GM23338 (cell line): ENCODE measurements at regions not wholly inside any gene's neighbourhood (a gene's known extent, or its start where the extent isn't known, plus 50 kb on each side); places are given as distances from the start of the nearest gene placed in this dataset.

ENCODE experiments used
- ATAC-seq: fragments of 200-7000 bp; cut with Tn5 transposase; 3 replicates; pipeline ENCODE4 v1.9.1; 2020
- DNase-seq: peaks from one replicate; pipeline ENCODE4 v3.0.0-alpha.2; 2015; ENCODE audit warnings: low spot score
- H2AFZ ChIP-seq: fragments of 200-600 bp; sonication (generic); 2 replicates; pipeline ENCODE4 v1.8.0; 2016; ENCODE audit warnings: antibody characterized with exemption, mild to moderate bottlenecking, moderate library complexity
- H3F3A ChIP-seq: fragments of 200-600 bp; sonication (generic); replicated peaks from 2 replicates; pipeline ENCODE4 v1.8.0; 2017; ENCODE audit warnings: antibody characterized with exemption, mixed run types, low read depth
- H3K27ac ChIP-seq: fragments of 200-600 bp; sonication (generic); 2 replicates; pipeline ENCODE4 v1.6.1; 2016; ENCODE audit warnings: low read depth
- H3K27me3 ChIP-seq: fragments of 200-600 bp; sonication (generic); 2 replicates; pipeline ENCODE4 v1.8.0; 2016; ENCODE audit warnings: mild to moderate bottlenecking, mixed run types, moderate library complexity; ENCODE audit not compliant: insufficient read depth
- H3K36me3 ChIP-seq: fragments of 200-600 bp; sonication (generic); 2 replicates; pipeline ENCODE4 v1.8.0; 2016; ENCODE audit warnings: mild to moderate bottlenecking; ENCODE audit not compliant: insufficient read depth
- H3K4me1 ChIP-seq: fragments of 200-600 bp; sonication (generic); 2 replicates; pipeline ENCODE4 v1.8.0; 2016; ENCODE audit warnings: mild to moderate bottlenecking, moderate library complexity; ENCODE audit not compliant: insufficient read depth
- H3K4me2 ChIP-seq: fragments of 200-600 bp; sonication (generic); 2 replicates; pipeline ENCODE4 v1.7.1; 2017; ENCODE audit warnings: mixed run types
- H3K4me3 ChIP-seq: fragments of 200-600 bp; sonication (generic); 2 replicates; pipeline ENCODE4 v1.6.1; 2016; ENCODE audit warnings: mixed run types
- H3K79me2 ChIP-seq: fragments of 200-600 bp; sonication (generic); replicated peaks from 2 replicates; pipeline ENCODE4 v1.8.0; 2017; ENCODE audit warnings: mild to moderate bottlenecking; ENCODE audit not compliant: insufficient read depth
- H3K9me2 ChIP-seq: fragments of 200-600 bp; sonication (generic); 2 replicates; pipeline ENCODE4 v1.8.0; 2017; ENCODE audit not compliant: insufficient read depth
- H4K20me1 ChIP-seq: fragments of 200-600 bp; sonication (generic); replicated peaks from 2 replicates; pipeline ENCODE4 v1.8.0; 2017; ENCODE audit warnings: mild to moderate bottlenecking; ENCODE audit not compliant: insufficient read depth
- H3K27ac Mint-ChIP-seq: 2 replicates; pipeline ENCODE4 v1.8.0; 2020; ENCODE audit warnings: inconsistent platforms, mild to moderate bottlenecking, moderate library complexity, mixed read lengths
- H3K27me3 Mint-ChIP-seq: 3 replicates; pipeline ENCODE4 v1.8.0; 2022; ENCODE audit warnings: low read depth, mild to moderate bottlenecking, moderate library complexity, mixed read lengths, inconsistent platforms; ENCODE audit not compliant: insufficient read depth, poor library complexity
- H3K36me3 Mint-ChIP-seq: 3 replicates; pipeline ENCODE4 v1.8.0; 2021; ENCODE audit warnings: low read depth, mild to moderate bottlenecking, inconsistent platforms, moderate library complexity, mixed read lengths
- H3K4me1 Mint-ChIP-seq: 3 replicates; pipeline ENCODE4 v1.8.0; 2020; ENCODE audit warnings: mild to moderate bottlenecking, inconsistent platforms, mixed read lengths
- H3K4me3 Mint-ChIP-seq: 3 replicates; pipeline ENCODE4 v1.8.0; 2021; ENCODE audit warnings: moderate library complexity, mild to moderate bottlenecking, inconsistent platforms, mixed read lengths
- H3K9me3 Mint-ChIP-seq: 3 replicates; pipeline ENCODE4 v1.8.0; 2020; ENCODE audit warnings: moderate library complexity, mild to moderate bottlenecking, inconsistent platforms, mixed read lengths
- CTCF ChIP-seq, 2 experiments: fragments of 200-600 bp in 1 of 2; sonication (generic) in 1 of 2; conservative IDR thresholded peaks; 2 replicates each; pipeline versions ENCODE4 v1.5.1 to v1.6.1; 2016 to 2017; ENCODE audit warnings: antibody characterized with exemption in 2 of 2, low read depth in 2 of 2, mild to moderate bottlenecking in 2 of 2, moderate library complexity in 1 of 2
- ETS1 ChIP-seq: IDR thresholded peaks from 2 replicates; pipeline ENCODE4 v1.6.1; 2016; ENCODE audit warnings: antibody characterized with exemption
- EZH2 ChIP-seq: fragments of 200-600 bp; sonication (generic); IDR thresholded peaks from one replicate; pipeline ENCODE4 v1.8.0; 2017; ENCODE audit warnings: antibody characterized with exemption, mild to moderate bottlenecking, low read depth; ENCODE audit not compliant: unreplicated experiment
- EZH2phosphoT487 ChIP-seq: fragments of 200-600 bp; sonication (generic); IDR thresholded peaks from one replicate; pipeline ENCODE4 v1.8.1; 2018; ENCODE audit warnings: antibody characterized with exemption; ENCODE audit not compliant: unreplicated experiment
- JUNB ChIP-seq: IDR thresholded peaks from one replicate; pipeline ENCODE4 v1.6.1; 2016; ENCODE audit warnings: antibody characterized with exemption; ENCODE audit not compliant: unreplicated experiment
- POLR2AphosphoS5 ChIP-seq: IDR thresholded peaks from 2 replicates; pipeline ENCODE4 v1.6.1; 2016; ENCODE audit warnings: antibody characterized with exemption, low read depth
- REST ChIP-seq: IDR thresholded peaks from one replicate; pipeline ENCODE4 v1.6.1; 2018; ENCODE audit warnings: antibody characterized with exemption; ENCODE audit not compliant: unreplicated experiment
- STAT1 ChIP-seq: IDR thresholded peaks from one replicate; pipeline ENCODE4 v1.6.1; 2016; ENCODE audit warnings: antibody characterized with exemption; ENCODE audit not compliant: unreplicated experiment
- ZNF114 ChIP-seq: fragments of 250-450 bp; sonication (Bioruptor Pico); IDR thresholded peaks from 2 replicates; pipeline ENCODE4 v1.5.0; 2020; ENCODE audit warnings: mild to moderate bottlenecking, moderate library complexity

DNA sequence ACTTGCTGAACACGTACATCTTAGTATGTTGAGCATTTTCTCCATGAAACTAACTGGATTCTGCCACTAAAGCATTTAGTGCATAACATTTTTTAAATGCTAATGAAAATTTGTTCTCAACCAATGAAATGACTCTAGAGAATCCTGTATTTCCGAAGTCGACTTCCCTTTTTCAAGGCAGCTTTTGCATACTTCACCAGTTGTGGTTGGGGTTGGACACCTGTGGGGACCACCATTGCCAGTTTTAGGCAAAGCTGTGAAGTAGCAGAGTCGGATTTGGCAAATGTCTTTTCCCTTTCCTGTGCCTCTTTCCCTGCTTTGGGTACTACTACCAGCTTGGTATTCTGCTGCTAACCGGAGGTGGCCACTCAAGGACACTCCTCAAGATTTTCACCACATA, 349.2 kb downstream of the BCAT1 start (continued):
- TF ChIP-seq ETS1 (no peak), STAT1 (no peak), JUNB (no peak), REST (no peak)

- no peaks in the 10 kb centered on the region; the same call in 2 of the 3 replicates for H3K9me3 Mint-ChIP-seq
- H3K4me1 ChIP-seq: no peaks in the 10 kb centered on the region
- no peak overlapping the region for H3K4me3 Mint-ChIP-seq
- no peak overlapping the region for H3K4me3 ChIP-seq
- no peak overlapping the region for H3K27ac ChIP-seq
- H3F3A ChIP-seq: no peaks in the 10 kb centered on the region
- no peak overlapping the region for H3K27ac Mint-ChIP-seq
- peaks cover 4% of the 10 kb centered on the region for H3K4me1 Mint-ChIP-seq
- H3K27me3 Mint-ChIP-seq: no peaks in the 10 kb centered on the region
- H3K9me2 ChIP-seq: no peaks in the 10 kb centered on the region
- no peak overlapping the region for H2AFZ ChIP-seq
- no peak overlapping the region for H3K4me2 ChIP-seq
- H3K36me3 Mint-ChIP-seq: no peaks in the 10 kb centered on the region
- no peak for ATAC-seq
- H3K79me2 ChIP-seq: no peaks in the 10 kb centered on the region
- no peaks in the 10 kb centered on the region for H3K27me3 ChIP-seq
- DNase-seq: no peak
- H4K20me1 ChIP-seq: no peaks in the 10 kb centered on the region
- H3K36me3 ChIP-seq: no peaks in the 10 kb centered on the region
- no peak for TF ChIP-seq EZH2
- no peak for TF ChIP-seq CTCF (conservative IDR thresholded peaks at IDR 0.05; ENCODE audit: low read depth in 2 of 2)
- no peak for TF ChIP-seq ZNF114 (CRISPR knock-in tag)
- TF ChIP-seq EZH2phosphoT487: no peak
- no peak for TF ChIP-seq ETS1
- TF ChIP-seq POLR2AphosphoS5: no peak
- no peak for TF ChIP-seq REST
- no peak for TF ChIP-seq STAT1
- TF ChIP-seq JUNB: no peak
Measured at GRCh38 chr12:24597580-24597979, 351.3 kb downstream of the BCAT1 start.
